Fibroblast of skin of left biceps (primary cell): ENCODE measurements at regions not wholly inside any gene's neighbourhood (a gene's known extent, or its start where the extent isn't known, plus 50 kb on each side); places are given as distances from the start of the nearest gene placed in this dataset.
"Not testable (repeated sequence)": the region's sequence is repeated elsewhere in the genome, so short reads cannot be mapped to it uniquely, and the experiment has no call there.

ENCODE experiments used
- DNase-seq, 2 experiments: peaks; one replicate each; pipeline ENCODE4 v3.0.0-alpha.2; 2013; ENCODE audit warnings: low read depth in 2 of 2

DNA sequence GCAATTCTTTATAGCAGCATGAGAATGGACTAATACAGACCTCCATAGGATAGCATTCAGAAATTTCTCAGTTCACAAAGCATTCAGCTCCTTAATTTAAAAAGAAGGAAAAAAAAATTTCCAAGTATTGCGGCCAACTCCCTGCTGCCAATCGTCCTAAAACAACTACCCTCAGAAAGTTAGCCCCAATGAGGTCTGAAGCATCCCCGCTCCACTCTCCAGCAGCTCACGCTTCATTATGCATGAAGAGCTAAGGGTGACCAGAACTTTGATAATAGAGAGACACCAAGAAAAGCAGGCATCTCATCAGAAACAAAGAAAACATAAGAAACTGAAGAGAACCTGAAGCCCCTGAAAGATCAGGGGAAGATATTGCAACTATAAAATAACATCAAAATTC is 172.8 kb upstream of the NUDT4 start:
- no peak for DNase-seq

DNA sequence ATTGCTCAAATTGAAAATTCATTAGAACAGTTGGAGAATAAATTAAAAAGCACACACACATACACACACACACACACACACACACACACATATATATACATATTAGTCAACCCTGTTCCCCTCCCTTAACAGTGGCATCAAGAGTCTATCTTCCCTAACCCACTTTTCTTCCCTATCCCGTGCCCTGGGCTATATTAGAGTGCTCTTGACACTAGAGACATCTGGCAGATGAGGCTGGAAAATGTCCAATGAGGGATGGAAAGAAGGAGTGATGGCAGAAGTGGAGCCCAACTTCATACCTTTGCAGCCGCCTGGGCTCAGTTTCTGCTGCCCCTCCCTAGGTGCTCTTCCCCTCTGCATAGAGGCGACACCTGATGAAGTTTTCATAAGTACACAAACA is 172.4 kb upstream of the NUDT4 start:
- DNase-seq = no peak

DNA sequence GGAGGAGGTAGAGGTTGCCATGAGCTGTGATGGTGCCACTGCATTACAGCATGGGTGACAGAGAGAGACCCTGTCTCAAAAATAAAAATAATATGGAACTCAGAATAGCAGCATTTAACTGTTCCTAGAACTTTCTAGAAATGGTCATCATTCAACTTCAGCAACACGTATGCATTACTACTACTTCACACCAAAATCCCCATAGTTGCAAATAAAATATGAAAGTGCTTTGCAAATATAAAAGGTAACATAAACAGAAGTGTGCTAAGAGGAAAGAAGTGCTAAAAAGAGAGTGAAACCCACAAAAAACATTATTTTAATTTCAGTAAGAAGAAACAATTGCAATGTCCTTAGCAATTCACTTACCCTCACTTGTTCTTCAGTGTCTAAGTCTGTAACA is 169.7 kb upstream of the NUDT4 start:
- no peak for DNase-seq

DNA sequence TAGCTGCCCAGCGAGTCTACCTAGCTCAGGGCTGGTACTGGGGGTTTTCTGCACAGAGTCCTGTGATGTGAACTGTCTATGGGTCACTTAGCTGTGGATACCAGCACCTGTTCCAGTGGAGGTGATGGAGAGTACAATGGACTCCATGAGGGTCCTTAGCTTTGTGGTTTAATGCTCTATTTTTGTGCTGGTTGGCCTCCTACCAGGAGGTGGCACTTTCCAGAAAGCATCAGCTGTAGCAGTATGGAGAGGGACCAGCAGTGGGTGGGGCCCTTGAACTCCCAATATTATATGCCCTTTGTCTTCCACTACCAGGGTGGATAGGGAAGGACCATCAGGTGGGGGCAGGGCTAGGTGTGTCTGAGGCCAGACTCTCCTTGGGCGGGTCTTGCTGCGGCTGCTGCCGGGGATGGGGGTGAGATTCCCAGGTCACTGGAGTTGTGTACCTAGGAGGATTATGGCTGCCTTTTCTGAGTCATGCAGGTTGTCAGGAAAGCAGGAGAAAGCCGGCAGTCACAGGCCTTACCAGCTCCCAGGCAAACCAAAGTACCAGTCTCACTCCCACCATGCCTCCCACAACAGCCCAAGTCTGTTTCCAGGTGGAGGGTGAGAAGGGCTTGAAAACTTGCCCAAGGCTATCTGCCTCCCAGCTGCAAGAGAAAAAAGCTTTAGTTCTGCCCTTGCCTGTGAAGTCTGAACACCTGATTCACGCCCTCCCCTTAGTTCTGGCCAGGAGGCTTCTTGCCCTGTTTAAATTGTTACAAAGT is 163.0 kb upstream of the NUDT4 start:
- DNase-seq = no peak

DNA sequence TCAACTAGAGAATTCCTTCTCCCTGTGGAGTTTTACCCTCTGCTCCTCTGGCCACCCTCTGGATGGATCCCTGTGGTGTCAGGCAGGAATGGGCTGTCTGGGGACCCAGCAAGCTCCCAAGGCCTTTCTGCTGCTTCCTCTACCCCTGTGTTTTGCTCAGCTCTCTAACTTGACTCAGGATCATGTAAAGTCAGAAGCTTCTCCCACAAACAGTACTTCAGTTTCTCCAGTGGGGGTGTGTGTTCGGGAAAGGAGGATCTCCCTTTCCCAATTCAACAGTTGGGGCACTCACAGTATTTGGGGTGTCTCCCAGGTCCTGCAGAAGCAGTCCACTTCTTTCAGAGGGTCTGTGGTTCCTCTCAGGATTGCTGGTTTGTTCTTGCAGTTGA is 162.4 kb upstream of the NUDT4 start:
- no peak for DNase-seq

DNA sequence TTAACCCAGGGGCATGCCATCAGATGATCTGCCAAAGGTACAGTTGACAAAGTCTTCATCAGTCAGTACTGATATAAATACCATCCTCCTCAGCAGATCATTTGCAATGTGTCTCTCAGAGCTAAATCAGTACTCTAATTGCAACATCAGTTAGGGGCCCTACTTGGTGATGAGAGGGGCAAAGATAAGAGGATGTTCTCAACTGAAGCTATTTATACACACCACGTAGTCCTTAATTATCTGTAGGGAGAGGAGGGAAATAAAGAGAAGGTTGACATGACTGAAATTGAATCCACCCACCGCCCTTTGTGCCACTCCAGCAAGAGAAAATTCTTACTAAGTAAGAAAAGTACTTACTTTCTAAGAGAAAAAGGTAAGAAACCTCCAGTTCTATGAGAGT is 157.8 kb upstream of the NUDT4 start:
- DNase-seq = no peak

DNA sequence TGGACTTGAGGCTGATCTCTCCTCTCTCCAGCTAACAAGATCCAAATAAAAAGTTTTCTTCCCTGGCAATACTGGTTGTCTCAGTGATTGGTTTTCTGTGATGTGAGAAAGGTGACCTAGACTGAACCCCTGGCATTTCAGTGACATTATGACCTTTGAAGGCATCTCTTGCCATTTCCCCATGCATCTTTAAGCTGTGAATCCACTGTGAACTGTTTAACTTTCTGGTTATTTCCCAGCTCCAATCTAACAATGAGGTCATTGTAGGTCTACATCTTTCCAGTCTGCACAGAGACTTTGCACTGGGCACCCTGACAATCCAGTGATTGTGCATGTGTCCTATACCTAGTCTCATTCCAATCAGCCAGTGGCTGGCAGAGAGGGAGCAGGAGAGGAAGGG is 155.9 kb upstream of the NUDT4 start:
- DNase-seq = no peak

DNA sequence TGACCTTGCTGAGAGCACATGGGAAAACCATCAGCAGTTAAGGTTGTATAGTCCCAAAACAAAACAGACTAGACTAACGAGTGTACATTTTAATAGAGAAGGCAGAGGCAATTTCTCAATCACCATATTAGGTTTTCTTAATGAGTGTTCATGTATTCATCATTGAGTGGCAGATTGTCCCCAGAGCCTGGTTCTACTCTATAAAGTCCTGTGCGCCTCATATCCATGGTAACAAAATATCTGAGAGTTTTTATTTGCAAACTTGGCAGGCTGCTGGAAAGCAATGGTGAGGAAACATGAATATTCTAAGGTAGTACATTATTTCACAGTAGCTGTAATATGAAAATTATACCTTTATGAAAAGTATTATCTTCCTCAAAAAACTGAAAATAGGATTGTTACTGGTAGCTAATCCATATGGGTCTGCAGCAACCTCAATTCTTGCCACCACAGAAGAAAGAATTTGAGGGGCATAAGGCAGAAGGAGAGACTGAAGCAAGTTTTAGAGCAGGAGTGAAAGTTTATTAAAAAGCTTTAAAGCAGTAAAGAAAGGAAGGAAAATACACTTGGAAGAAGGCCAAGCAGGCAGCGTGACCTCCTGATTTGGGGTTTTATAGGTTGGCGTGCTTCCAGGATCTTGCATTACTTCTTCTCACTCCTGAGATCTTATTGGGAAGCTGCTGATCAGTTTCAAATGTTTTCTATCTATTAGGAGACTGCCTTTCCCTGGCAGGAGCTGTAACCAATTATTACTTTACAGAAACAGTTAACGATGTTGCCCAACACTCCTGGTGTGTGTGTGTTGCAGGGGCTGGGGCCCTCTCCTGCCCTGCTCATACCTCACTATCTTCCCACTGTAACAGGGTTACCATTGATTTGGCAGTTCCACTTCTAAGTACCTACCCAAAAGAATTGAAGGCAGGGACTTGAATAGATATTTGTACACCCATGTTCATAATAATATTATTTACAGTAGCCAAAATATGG is 154.0 kb upstream of the NUDT4 start:
- DNase-seq = peak; percentile 24 to 28

DNA sequence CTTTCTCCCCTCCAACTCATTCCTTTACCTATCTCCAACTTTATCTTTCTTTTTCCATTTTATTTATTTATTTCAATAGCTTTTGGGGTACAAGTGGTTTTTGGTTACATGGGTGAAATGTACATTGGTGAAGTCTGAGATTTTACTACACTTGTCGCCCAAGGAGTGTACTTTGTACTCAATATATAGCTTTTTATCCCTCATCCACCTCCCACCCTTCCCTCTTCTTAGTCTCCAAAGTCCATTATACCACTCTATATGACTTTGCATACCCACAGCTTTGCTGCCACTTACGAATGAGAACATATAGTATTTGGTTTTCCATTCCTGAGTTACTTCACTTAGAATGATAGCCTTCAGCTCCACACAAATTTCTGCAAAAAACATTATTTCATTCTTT is 152.6 kb upstream of the NUDT4 start:
- DNase-seq = no peak

DNA sequence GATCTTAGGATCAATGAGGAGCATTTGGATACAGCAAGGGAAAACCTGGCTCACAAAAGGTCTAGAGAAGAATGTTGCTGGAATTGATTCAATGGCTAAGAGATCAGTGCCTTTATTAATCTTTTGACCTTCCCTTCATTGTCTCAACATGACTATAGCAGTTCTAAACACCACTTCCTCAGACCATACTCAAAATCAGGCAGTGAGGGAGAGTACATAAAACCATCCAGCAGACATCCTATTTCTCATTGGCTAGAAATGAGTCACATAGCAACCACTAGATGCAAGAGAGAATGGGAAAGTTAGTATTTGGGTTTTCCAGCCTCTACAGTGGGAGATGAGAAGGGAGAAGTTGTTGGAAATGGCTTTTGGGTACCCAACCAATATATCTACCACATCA is 151.4 kb upstream of the NUDT4 start:
- no peak for DNase-seq

DNA sequence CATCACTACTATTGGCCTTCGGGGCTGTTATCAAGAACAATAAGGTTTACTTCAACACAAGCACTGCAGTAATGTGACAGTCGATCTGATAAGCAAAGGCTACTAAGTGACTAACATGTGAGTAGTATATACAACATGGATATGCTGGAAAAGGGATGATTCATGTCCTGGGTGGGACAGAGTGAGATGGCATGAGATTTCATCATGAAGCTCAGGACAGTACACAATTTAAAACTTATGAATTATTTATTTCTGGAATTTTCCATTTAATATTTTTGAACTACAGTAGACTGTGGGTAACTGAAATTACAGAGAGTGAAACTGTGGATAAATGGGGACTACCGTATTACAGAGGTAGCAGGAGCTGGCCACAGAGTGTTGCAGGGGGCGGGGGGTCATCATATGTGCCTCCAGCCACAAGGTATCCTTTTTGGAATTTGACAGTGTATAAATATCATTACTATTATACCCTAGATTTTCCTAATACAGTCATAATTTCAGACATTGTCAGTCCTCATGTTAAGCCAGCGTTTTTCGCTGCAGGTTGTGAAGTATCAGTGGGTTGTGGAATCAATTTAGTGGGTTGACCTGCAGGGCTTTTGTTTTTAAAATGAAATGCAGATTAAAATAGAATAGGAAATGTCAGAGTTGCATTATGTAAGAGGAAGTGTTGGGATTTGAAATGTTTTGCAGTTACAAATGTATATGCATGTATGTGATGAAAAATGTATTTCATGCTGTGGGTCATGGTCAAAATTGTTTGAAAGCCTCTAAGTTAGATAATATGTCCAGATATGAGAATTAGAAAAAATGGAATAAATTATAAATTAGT is 148.0 kb upstream of the NUDT4 start:
- peak; percentile 54 to 59 for DNase-seq

DNA sequence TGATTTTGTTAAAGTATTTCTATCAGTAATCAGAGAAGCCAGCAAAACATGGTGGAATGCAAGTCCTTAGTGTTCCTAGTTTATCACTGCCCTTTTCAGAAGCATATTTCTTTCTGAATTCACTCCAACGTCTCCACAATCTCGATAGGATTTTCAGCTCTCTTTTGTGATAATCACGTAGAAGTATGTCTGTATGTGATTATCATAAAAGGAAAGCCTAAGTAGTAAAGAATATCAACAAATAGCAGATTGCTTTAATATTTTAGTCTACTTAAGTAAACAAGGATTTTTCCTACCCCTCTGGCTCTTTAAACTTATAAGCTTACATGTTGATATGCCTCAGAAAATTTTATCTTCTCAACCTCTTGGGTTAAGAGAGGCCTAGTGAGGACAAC is 147.4 kb upstream of the NUDT4 start:
- DNase-seq = no peak

DNA sequence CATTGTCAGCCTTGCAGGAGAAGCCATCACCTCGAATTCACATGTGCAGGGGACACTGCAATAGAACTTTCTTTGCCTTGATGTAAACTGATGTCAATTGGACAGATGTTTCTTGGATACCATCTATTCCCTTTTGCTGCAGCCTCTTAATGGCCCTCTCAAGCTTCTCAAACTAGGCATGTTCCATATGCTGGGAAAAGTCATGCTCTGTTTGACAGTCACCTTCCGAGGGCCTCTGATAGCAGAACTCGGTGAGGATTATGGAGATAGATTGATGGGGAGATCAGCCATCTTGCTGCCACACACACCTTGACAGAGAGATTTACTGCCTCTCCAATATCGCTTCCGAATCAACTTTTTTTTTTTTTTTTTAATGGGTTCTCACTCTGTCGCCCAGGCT is 145.8 kb upstream of the NUDT4 start:
- no peak for DNase-seq

DNA sequence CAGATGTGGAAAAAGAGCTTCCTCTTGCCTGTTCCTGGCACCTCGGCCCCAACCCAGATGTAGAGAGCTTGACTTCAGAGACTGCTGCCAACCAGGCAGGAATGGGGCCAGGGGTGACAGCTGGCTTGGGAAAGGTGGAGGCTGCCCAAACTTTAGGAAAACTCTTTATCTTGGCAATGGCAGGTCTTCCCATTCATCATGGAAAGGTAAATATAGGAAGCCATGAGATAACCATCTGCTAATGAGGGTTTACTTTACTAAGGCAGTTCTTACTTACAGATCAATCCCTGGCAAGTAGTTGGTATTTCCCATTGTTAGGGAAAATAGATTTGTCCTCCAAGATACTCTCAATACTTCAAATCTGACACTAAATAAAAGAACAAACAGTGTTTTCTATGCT is 143.1 kb upstream of the NUDT4 start:
- DNase-seq = no peak

DNA sequence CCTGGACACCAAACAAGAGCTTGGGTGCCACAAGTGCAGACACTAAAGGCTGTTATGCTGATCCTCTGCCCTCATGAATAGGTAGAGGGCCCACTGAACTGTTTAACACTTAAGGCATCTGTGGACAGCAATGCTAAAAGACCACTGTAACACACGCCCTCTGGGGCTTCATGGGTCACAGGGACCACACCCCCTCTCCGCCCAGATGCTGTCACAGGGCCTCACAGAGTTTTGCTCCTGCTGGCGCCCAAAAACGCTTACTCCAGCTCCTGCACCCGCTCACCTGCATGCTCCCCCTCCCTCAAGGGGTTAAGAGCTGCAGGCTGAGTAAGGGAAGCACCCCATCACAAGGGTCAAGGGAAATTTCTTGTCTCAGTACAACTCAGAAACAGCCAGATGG is 141.8 kb upstream of the NUDT4 start:
- no peak for DNase-seq

DNA sequence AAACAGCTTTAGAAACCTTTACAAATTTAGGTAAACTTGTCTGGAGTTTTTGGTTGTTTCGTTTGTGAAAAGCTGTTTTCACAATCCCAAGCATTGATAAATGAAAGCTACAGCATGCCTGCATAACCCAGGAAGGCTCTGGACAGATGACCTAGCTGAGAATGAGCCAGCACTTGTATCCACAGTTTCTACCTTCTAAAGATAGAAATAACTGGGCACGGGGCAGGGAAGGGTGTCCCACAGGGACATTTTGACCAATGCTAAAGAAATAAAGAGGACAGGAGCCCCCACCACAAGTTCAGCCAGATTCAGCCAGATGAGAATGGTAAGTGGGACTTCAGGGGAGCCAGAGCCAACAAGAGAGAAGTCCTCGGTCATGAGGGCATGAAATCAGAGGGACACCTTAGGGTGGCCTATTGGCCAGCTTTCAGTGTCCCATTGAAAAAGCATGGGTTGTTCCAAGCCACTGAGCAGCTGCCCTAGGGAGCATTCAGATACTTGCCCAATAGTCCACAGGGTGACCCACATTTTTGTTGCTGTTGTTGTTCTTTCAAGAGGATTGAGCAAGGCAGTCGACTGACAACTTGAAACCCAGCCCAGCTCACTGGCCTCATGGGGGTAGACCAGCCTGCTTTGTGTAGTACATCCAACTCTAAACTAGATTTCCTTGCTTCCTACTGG is 140.3 kb upstream of the NUDT4 start:
- DNase-seq = no peak

DNA sequence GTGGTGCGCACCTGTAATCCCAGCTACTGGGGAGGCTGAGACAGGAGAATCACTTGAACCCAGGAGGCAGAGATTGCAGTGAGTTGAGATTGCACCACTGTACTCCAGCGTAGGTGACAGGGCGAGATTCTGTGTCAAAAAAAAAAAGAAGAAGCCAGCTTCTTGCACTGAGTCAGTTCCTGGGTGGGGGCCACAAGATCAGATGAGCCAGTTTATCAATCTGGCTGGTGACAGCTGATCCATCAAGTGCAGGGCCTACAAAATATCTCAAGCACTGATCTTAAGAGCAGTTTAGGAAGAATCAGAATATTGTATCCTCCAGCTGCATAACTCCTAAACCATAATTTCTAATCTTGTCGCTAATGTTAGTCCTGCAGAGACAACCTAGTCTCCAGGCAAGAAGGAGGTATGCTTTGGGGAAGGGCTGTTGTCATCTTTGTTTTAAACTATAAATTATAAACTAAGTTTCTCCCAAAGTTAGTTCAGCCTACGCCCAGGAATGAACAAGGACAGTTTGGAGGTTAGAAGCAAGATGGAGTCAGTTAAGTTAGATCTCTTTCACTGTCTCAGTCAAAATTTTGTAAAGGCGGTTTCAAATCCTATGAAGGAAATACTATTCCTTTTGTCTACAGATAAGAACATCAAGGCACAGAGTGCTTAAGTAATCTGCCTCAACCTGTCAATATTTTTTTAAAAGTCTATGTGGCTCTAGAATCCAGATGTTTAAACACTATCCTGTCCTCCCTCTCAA is 139.0 kb upstream of the NUDT4 start:
- DNase-seq = not testable (repeated sequence)

DNA sequence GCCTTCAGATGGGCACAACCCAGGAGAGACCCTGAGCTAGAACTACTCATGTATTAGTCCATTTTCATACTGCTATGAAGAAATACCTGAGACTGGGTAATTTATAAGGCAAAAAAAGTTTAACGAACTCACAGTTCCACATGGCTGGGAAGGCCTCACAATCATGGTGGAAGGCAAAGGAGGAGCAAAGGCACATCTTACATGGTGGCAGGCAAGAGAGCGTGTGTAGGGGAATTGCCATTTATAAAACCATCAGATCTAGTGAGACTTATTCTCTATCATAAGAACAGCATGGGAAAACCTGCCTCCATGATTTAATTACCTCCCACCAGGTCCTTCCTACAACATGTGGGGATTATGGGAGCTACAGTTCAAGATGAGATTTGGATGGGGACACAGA is 137.9 kb upstream of the NUDT4 start:
- not testable (repeated sequence) for DNase-seq

DNA sequence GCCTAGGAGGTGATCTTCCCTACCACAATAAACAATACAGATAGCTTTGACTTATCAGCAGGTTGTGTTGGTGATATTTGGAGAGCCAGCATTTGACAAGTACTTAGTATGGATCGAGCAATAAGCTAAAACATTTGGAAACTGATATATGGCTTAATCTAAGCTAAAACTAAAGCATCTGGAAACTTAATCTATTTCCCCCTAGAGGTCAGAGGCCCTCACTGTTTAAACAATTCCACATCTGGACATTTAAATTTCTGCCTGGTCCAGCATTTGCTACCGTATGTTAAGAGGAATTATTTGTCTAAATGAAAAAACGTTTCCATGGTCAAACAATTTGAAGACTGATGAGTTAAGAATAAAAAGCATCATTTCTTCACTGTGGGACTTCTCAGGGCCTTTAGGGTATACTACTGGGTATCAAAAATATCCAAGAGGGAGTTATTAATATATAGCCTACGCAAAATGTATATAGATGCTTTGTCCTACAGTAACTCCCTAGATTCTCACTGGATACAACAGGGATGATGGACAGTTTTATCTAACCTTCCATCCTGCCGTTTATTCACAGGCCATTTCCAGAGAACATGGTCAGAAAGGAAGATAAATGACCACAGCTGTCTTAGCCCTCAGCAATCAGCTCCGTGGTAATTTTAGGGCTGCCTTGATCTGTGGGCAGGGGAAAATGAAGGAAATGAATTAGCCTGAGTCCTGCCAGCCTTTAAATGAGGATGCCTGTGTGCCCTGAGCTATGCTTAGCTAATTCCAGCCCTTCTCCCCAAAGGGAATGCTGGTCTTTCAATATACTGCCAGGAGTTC is 135.4 kb upstream of the NUDT4 start:
- no peak for DNase-seq

DNA sequence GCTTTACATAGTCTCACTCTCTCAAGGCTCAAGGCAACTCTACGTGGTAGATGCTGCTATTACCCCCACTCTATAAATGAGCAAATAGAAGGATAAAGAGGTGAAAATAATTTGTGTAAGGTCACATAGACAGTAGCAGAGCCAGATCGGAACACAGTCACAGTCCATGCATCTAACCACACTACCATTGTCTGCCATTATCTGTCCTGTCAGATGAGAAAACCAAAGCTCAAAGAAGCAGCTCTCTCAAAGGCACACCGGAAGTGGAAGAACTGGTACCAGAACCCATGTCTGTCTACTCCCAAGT is 134.4 kb upstream of the NUDT4 start:
- DNase-seq = no peak
